ENCODE measurements at regions not wholly inside any gene's neighbourhood (a gene's known extent, or its start where the extent isn't known, plus 50 kb on each side); places are given as distances from the start of the nearest gene placed in this dataset.

DNA sequence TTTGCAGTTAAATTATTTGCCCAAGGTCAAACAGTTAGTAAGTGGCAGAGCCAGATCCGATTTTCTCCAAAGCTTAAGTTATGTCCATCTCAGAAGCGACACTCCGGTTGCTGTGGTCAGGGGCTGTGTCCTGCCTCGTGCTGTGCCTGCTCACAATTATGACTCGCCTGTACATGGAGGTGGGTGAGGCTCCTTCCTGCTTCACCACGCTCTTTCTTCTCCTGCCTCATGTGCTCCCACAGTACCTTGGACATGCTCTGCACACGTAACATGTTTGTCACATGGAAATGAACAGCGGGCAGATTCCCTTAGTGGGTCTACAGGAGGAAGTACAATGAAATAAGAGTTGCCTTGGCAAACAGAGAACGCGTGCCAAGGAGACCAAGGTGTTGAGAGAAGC lies 62.2 kb upstream of the CCND2 start:
- Histone ChIP-seq H3K4me1 (replicated peaks; ENCODE audit: insufficient read depth) (no peaks in the 10 kb centered on the region), H4K20me1 (ENCODE audit: insufficient read depth) (no peaks in the 10 kb centered on the region), H3K9me2 (ENCODE audit: insufficient read depth) (no peaks in the 10 kb centered on the region), H3K79me2 (ENCODE audit: low read depth) (no peaks in the 10 kb centered on the region), H2AFZ (no peak overlapping the region), H3K27me3 (ENCODE audit: insufficient read depth, low read depth) (peaks cover 95% of the 10 kb centered on the region), H3K36me3 (ENCODE audit: low read depth) (no peaks in the 10 kb centered on the region), H3K9me3 (ENCODE audit: insufficient read depth, low read depth) (no peaks in the 10 kb centered on the region), H3K4me2 (no peak overlapping the region), H3K4me3 (no peak overlapping the region), H3K27ac (no peak overlapping the region), H3F3A (ENCODE audit: insufficient read depth, low read depth) (no peaks in the 10 kb centered on the region)
- CTCF ChIA-PET, result no interaction called here
- BruUV-seq (replicated peaks), result no TSS peak
- DNase-seq, result no peak
- intact Hi-C loops (cut with micrococcal nuclease; ENCODE audit: unreplicated experiment), result no loop called here
- POLR2A ChIA-PET (ENCODE audit: unreplicated experiment), result no interaction called here
- TF ChIP-seq, protein P1, sequence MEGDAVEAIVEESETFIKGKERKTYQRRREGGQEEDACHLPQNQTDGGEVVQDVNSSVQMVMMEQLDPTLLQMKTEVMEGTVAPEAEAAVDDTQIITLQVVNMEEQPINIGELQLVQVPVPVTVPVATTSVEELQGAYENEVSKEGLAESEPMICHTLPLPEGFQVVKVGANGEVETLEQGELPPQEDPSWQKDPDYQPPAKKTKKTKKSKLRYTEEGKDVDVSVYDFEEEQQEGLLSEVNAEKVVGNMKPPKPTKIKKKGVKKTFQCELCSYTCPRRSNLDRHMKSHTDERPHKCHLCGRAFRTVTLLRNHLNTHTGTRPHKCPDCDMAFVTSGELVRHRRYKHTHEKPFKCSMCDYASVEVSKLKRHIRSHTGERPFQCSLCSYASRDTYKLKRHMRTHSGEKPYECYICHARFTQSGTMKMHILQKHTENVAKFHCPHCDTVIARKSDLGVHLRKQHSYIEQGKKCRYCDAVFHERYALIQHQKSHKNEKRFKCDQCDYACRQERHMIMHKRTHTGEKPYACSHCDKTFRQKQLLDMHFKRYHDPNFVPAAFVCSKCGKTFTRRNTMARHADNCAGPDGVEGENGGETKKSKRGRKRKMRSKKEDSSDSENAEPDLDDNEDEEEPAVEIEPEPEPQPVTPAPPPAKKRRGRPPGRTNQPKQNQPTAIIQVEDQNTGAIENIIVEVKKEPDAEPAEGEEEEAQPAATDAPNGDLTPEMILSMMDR (conservative IDR thresholded peaks at IDR 0.05), result no peak
- no peak for TF ChIP-seq EZH2 (IDR thresholded peaks at IDR 0.05; ENCODE audit: low read depth)

DNA sequence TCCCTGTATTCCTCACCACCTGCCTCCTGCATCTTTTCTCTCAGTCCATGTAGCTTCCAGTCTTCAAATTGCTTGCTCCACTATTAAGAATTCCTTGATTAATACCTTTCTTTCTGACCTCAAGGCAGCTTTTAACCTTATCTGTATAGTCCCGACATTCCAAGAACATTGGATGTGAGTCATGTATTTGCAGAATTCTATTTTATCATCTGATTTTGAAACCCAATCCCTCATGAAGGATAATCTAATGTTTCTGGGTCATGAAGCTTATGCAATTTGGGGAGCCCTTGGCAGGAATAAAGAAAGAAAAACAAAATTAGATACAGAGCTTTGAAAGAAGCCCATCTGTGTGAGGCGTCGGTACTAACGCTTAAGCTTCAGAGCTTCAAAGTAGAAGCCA lies 63.4 kb upstream of the CCND2 start:
- no peak overlapping the region for H3K4me3 ChIP-seq
- no peak overlapping the region for H3K27ac ChIP-seq
- POLR2A ChIA-PET (ENCODE audit: unreplicated experiment), result no interaction called here
- CTCF ChIA-PET, result no interaction called here
- peaks cover 95% of the 10 kb centered on the region for H3K27me3 ChIP-seq (ENCODE audit: insufficient read depth, low read depth)
- no peak overlapping the region for H3K4me2 ChIP-seq
- no peaks in the 10 kb centered on the region for H3K79me2 ChIP-seq (ENCODE audit: low read depth)
- H3K9me2 ChIP-seq (ENCODE audit: insufficient read depth), result no peaks in the 10 kb centered on the region
- no peaks in the 10 kb centered on the region for H3K4me1 ChIP-seq (replicated peaks; ENCODE audit: insufficient read depth)
- BruUV-seq (replicated peaks), result no TSS peak
- intact Hi-C loops (cut with micrococcal nuclease; ENCODE audit: unreplicated experiment), result no loop called here
- DNase-seq, result no peak
- no peaks in the 10 kb centered on the region for H3F3A ChIP-seq (ENCODE audit: insufficient read depth, low read depth)
- H3K36me3 ChIP-seq (ENCODE audit: low read depth), result no peaks in the 10 kb centered on the region
- TF ChIP-seq, protein P1 (conservative IDR thresholded peaks at IDR 0.05), result no peak
- TF ChIP-seq EZH2 (IDR thresholded peaks at IDR 0.05; ENCODE audit: low read depth), result no peak
- no peaks in the 10 kb centered on the region for H3K9me3 ChIP-seq (ENCODE audit: insufficient read depth, low read depth)
- no peaks in the 10 kb centered on the region for H4K20me1 ChIP-seq (ENCODE audit: insufficient read depth)
- no peak overlapping the region for H2AFZ ChIP-seq

DNA sequence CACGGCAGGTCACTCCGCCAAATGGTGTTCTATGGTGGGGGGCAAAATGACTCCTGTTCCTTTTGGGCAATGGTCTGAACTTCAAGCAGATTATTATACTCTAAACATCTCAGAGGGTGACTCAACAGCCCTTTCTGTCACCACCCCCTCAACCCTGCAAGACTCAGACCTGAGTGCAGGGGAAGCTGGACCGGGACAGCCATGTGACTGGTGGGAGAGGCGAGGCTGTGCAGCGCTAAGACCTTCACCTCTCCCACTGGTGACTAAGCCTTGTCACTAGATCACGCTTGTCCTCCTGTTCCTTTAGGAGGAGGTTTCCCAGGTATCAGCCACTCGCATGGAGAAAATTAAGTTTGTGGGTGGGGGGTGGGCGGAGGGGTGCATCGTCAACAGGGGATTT lies 67.1 kb upstream of the CCND2 start:
- no peak for DNase-seq
- H3K9me2 ChIP-seq (ENCODE audit: insufficient read depth), result no peaks in the 10 kb centered on the region
- H3K9me3 ChIP-seq (ENCODE audit: insufficient read depth, low read depth), result no peaks in the 10 kb centered on the region
- H3F3A ChIP-seq (ENCODE audit: insufficient read depth, low read depth), result no peaks in the 10 kb centered on the region
- TF ChIP-seq, protein P1 (conservative IDR thresholded peaks at IDR 0.05), result no peak
- TF ChIP-seq EZH2 (IDR thresholded peaks at IDR 0.05; ENCODE audit: low read depth), result no peak
- H3K4me1 ChIP-seq (replicated peaks; ENCODE audit: insufficient read depth), result no peaks in the 10 kb centered on the region
- no peak overlapping the region for H3K4me3 ChIP-seq
- intact Hi-C loops (cut with micrococcal nuclease; ENCODE audit: unreplicated experiment), result no loop called here
- H3K27me3 ChIP-seq (ENCODE audit: insufficient read depth, low read depth), result peaks cover 93% of the 10 kb centered on the region
- no peak overlapping the region for H3K27ac ChIP-seq
- BruUV-seq (replicated peaks), result no TSS peak
- ChIA-PET CTCF (no interaction called here), POLR2A (ENCODE audit: unreplicated experiment) (no interaction called here)
- no peak overlapping the region for H2AFZ ChIP-seq
- H3K36me3 ChIP-seq (ENCODE audit: low read depth), result no peaks in the 10 kb centered on the region
- no peaks in the 10 kb centered on the region for H3K79me2 ChIP-seq (ENCODE audit: low read depth)
- H4K20me1 ChIP-seq (ENCODE audit: insufficient read depth), result no peaks in the 10 kb centered on the region
- H3K4me2 ChIP-seq, result no peak overlapping the region

Data from PC-9 (cell line).